ENCODE measurements at regions not wholly inside any gene's neighbourhood (a gene's known extent, or its start where the extent isn't known, plus 50 kb on each side); places are given as distances from the start of the nearest gene placed in this dataset.
"Not testable (repeated sequence)": the region's sequence is repeated elsewhere in the genome, so short reads cannot be mapped to it uniquely, and the experiment has no call there.

DNA sequence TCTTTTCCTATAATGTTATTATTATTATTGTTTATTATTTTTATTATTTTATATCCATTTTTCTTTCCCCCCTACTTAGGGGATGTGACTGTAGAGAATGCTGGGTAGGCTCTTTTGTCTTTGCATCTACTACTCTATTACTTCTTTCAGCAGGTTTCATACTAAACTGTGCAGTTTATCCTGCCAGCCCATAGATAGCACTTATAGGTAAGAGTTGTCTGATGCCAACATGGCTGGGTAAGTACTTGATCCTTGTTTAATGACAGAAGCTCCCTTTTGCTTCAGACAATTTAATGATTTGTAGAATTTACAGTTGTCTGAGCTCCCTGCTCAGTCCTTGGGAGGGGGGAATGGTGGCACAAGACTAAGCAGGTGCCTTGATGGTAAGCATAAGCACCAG is 262.9 kb upstream of the CDH2 start:
- no peak for DNase-seq
- Histone ChIP-seq H3K4me3 (replicated peaks in 1 of 3) (no peak overlapping the region), H3K27ac (no peak overlapping the region), H3K4me1 (no peaks in the 10 kb centered on the region), H3K27me3 (no peaks in the 10 kb centered on the region), H3K9me3 (no peaks in the 10 kb centered on the region), H3K36me3 (no peaks in the 10 kb centered on the region)
- TF ChIP-seq, protein P1, sequence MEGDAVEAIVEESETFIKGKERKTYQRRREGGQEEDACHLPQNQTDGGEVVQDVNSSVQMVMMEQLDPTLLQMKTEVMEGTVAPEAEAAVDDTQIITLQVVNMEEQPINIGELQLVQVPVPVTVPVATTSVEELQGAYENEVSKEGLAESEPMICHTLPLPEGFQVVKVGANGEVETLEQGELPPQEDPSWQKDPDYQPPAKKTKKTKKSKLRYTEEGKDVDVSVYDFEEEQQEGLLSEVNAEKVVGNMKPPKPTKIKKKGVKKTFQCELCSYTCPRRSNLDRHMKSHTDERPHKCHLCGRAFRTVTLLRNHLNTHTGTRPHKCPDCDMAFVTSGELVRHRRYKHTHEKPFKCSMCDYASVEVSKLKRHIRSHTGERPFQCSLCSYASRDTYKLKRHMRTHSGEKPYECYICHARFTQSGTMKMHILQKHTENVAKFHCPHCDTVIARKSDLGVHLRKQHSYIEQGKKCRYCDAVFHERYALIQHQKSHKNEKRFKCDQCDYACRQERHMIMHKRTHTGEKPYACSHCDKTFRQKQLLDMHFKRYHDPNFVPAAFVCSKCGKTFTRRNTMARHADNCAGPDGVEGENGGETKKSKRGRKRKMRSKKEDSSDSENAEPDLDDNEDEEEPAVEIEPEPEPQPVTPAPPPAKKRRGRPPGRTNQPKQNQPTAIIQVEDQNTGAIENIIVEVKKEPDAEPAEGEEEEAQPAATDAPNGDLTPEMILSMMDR (IDR thresholded peaks at IDR 0.05), result no peak
- TF ChIP-seq POLR2A (IDR thresholded peaks at IDR 0.05), result no peak
- intact Hi-C loops (cut with DNase I), result no loop called here

DNA sequence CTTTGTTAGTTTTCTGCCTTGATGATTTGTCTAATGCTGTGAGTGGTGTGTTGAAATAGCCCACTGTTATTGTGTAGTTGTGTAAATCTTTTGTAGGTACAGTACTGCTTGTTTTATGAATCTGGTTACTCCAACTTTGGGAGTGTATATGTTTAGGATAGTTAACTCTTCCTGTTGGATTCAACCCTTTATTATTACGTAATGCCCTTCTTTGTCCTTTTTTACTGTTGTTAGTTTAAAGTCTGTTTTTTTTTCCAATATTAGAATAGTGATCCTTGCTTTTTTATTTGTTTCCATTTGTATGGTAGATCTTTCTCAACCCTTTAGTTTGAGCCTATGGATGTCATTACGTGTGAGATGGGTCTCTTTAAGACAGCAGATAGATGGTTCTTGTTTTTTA is 261.5 kb upstream of the CDH2 start:
- Histone ChIP-seq H3K27ac (no peak overlapping the region), H3K36me3 (no peaks in the 10 kb centered on the region), H3K4me1 (no peaks in the 10 kb centered on the region), H3K27me3 (no peaks in the 10 kb centered on the region), H3K9me3 (no peaks in the 10 kb centered on the region), H3K4me3 (replicated peaks in 1 of 3) (no peak overlapping the region)
- intact Hi-C loops (cut with DNase I), result no loop called here
- 79 to 83% methylated on average over 2 of the region's 2 CpGs for WGBS, 2 donors
- no peak for TF ChIP-seq POLR2A (IDR thresholded peaks at IDR 0.05)
- TF ChIP-seq, protein P1 (IDR thresholded peaks at IDR 0.05), result no peak
- DNase-seq, result no peak

- WGBS, 2 donors, result 84% methylated on average over 5 of the region's 5 CpGs
- H3K27ac ChIP-seq, result no peak overlapping the region
Measured at GRCh38 chr18:28432339-28432738, 255.4 kb upstream of the CDH2 start.

DNA sequence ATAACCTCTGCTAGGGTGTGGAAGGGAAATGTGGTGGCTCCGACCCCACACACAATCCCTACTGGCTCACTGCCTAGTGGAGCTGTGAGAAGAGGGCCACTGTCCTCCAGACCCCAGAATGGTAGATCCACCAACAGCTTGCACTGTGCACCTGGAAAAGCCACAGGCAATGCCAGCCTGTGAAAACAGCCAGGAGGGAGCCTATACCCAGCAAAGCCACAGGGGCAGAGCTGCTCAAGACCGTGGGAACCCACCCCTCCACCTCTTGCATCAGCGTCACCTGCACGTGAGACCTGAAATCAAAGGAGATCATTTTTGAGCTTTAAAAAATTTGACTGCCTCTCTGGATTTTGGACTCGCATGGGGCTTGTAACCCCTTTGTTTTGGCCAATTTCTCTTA is 249.0 kb upstream of the CDH2 start:
- no peaks in the 10 kb centered on the region for H3K27me3 ChIP-seq
- H3K4me3 ChIP-seq (replicated peaks in 1 of 3), result no peak overlapping the region
- H3K36me3 ChIP-seq, result no peaks in the 10 kb centered on the region
- WGBS, 2 donors, result 88 to 92% methylated on average over 5 of the region's 5 CpGs
- DNase-seq, result no peak
- no peak overlapping the region for H3K27ac ChIP-seq
- intact Hi-C loops (cut with DNase I), result no loop called here
- H3K4me1 ChIP-seq, result no peaks in the 10 kb centered on the region
- no peaks in the 10 kb centered on the region for H3K9me3 ChIP-seq
- no peak for TF ChIP-seq POLR2A (IDR thresholded peaks at IDR 0.05)
- TF ChIP-seq, protein P1 (IDR thresholded peaks at IDR 0.05), result no peak

More at GRCh38 chr18:28432339-28432738, 255.4 kb upstream of the CDH2 start:
- DNase-seq, result no peak
- Histone ChIP-seq H3K4me1 (no peaks in the 10 kb centered on the region), H3K9me3 (no peaks in the 10 kb centered on the region), H3K27me3 (no peaks in the 10 kb centered on the region), H3K36me3 (no peaks in the 10 kb centered on the region), H3K4me3 (replicated peaks in 1 of 3) (no peak overlapping the region)
- TF ChIP-seq, protein P1 (IDR thresholded peaks at IDR 0.05), result no peak
- TF ChIP-seq POLR2A (IDR thresholded peaks at IDR 0.05), result no peak
- intact Hi-C loops (cut with DNase I), result no loop called here

DNA sequence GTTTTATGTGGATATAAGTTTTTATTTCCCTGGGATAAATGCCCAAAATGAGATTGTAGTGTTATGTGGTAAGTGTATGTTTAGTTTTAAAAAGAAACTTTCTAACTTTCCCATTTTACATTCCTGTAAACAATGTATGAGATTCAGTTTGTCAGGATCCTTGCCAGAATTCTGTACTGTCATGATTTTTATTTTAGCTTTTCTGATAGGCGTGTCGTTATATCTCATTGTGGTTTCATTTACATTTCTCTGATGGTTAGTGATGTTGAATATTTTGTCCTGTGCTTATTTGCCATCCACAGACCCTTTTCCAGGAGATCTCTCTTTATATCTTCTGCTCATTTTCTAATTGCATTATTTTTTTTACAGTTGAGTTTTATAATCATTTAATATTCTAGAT is 245.6 kb upstream of the CDH2 start:
- WGBS, 2 donors, result 97% methylated on average over 2 of the region's 2 CpGs
- intact Hi-C loops (cut with DNase I), result no loop called here
- Histone ChIP-seq H3K27me3 (no peaks in the 10 kb centered on the region), H3K4me1 (no peaks in the 10 kb centered on the region), H3K36me3 (no peaks in the 10 kb centered on the region), H3K27ac (no peak overlapping the region), H3K4me3 (replicated peaks in 1 of 3) (no peak overlapping the region), H3K9me3 (no peaks in the 10 kb centered on the region)
- no peak for TF ChIP-seq POLR2A (IDR thresholded peaks at IDR 0.05)
- TF ChIP-seq, protein P1 (IDR thresholded peaks at IDR 0.05), result no peak
- no peak for DNase-seq

GRCh38 chr18:28421950-28422349 is 245.0 kb upstream of the CDH2 start:
- H3K27me3 ChIP-seq; intact Hi-C loops (cut with DNase I); H3K36me3 ChIP-seq; H3K4me3 ChIP-seq (replicated peaks in 1 of 3); DNase-seq; H3K4me1 ChIP-seq; H3K9me3 ChIP-seq; H3K27ac ChIP-seq: not testable (repeated sequence)
- WGBS, 2 donors, result 100% methylated on average over 2 of the region's 17 CpGs; no CpG with 5 or more reads in 1 of the 2 donors
